PC-3 (cell line): ENCODE measurements at regions not wholly inside any gene's neighbourhood (a gene's known extent, or its start where the extent isn't known, plus 50 kb on each side); places are given as distances from the start of the nearest gene placed in this dataset.

Experiments
- ATAC-seq: fragments of 200-7000 bp; cut with Tn5 transposase; 2 replicates; pipeline ENCODE4 v1.9.1; 2020; ENCODE audit warnings: mild to moderate bottlenecking, moderate library complexity
- BruUV-seq: library from RNA; stranded (reverse); fragments of 400-500 nt; replicated peaks from 2 replicates; lab custom pipeline; 2021; lab: Mats Ljungman, UMichigan
- CTCF ChIA-PET: fragments of 300-600 bp; sonication (Branson Sonifier 250); formaldehyde crosslinking; loops from one replicate; lab custom pipeline; 2022; ENCODE audit warnings: antibody characterized with exemption; lab: Charles Lee
- POLR2A ChIA-PET: fragments of 300-600 bp; sonication (Branson Sonifier 250); formaldehyde crosslinking; loops from one replicate; lab custom pipeline; 2022; ENCODE audit warnings: antibody characterized with exemption; ENCODE audit not compliant: unreplicated experiment; lab: Charles Lee
- DNase-seq: peaks from one replicate; pipeline ENCODE4 v3.0.0-alpha.2; 2015
- H2AFZ ChIP-seq: fragments of 300-600 bp; sonication (generic); 2 replicates; pipeline ENCODE4 v1.6.0; 2016; ENCODE audit warnings: antibody characterized with exemption, low read length
- H3F3A ChIP-seq: fragments of 300-600 bp; sonication (generic); one replicate; pipeline ENCODE4 v1.6.0; 2017; ENCODE audit warnings: antibody characterized with exemption, low read length, control low read depth, mild to moderate bottlenecking; ENCODE audit not compliant: unreplicated experiment
- H3K27ac ChIP-seq: fragments of 300-600 bp; sonication (generic); 2 replicates; pipeline ENCODE4 v1.5.1; 2016; ENCODE audit warnings: mild to moderate bottlenecking, low read length
- H3K27me3 ChIP-seq: fragments of 300-600 bp; sonication (generic); 2 replicates; pipeline ENCODE4 v1.6.1; 2016; ENCODE audit warnings: low read length, mixed read lengths
- H3K36me3 ChIP-seq: fragments of 300-600 bp; sonication (generic); 2 replicates; pipeline ENCODE4 v1.6.1; 2016; ENCODE audit warnings: low read depth, mixed run types, low read length, mixed read lengths
- H3K4me1 ChIP-seq: fragments of 300-600 bp; sonication (generic); 2 replicates; pipeline ENCODE4 v1.5.1; 2016; ENCODE audit warnings: low read length; ENCODE audit not compliant: insufficient read depth
- H3K4me2 ChIP-seq: fragments of 300-600 bp; sonication (generic); 2 replicates; pipeline ENCODE4 v1.6.0; 2016; ENCODE audit warnings: low read length
- H3K4me3 ChIP-seq: fragments of 300-600 bp; sonication (generic); 2 replicates; pipeline ENCODE4 v1.5.1; 2016; ENCODE audit warnings: mild to moderate bottlenecking, low read length, mixed read lengths
- H3K79me2 ChIP-seq: fragments of 300-600 bp; sonication (generic); 2 replicates; pipeline ENCODE4 v1.6.1; 2017; ENCODE audit warnings: low read length, mixed read lengths
- H3K9ac ChIP-seq: fragments of 300-600 bp; sonication (generic); 2 replicates; pipeline ENCODE4 v1.6.0; 2016; ENCODE audit warnings: mild to moderate bottlenecking, low read length
- H3K9me2 ChIP-seq: fragments of 300-600 bp; sonication (generic); replicated peaks from 2 replicates; pipeline ENCODE4 v1.6.1; 2016; ENCODE audit warnings: mixed run types, low read length, mixed read lengths
- H3K9me3 ChIP-seq: fragments of 300-600 bp; sonication (generic); 2 replicates; pipeline ENCODE4 v1.6.1; 2016; ENCODE audit warnings: low read length, mixed read lengths
- H4K20me1 ChIP-seq: fragments of 300-600 bp; sonication (generic); 2 replicates; pipeline ENCODE4 v1.6.1; 2016; ENCODE audit warnings: low read length, mixed read lengths
- EZH2 ChIP-seq: fragments of 300-600 bp; sonication (generic); IDR thresholded peaks from one replicate; pipeline ENCODE4 v1.6.1; 2017; ENCODE audit warnings: antibody characterized with exemption, mild to moderate bottlenecking, low read length; ENCODE audit not compliant: unreplicated experiment
- EZH2phosphoT487 ChIP-seq: fragments of 300-600 bp; sonication (generic); IDR thresholded peaks from 2 replicates; pipeline ENCODE4 v1.6.1; 2018; ENCODE audit warnings: mild to moderate bottlenecking, antibody characterized with exemption, low read length, borderline replicate concordance
- intact Hi-C: fragments of 100-400 bp; cut with micrococcal nuclease; formaldehyde crosslinking; loops from 2 replicates; pipeline ENCODE4 v1.9.0; 2023
- TF ChIP-seq, protein P1 (sequence below): fragments of 300-600 bp; sonication (generic); conservative IDR thresholded peaks from 2 replicates; pipeline ENCODE4 v1.5.1; 2017; ENCODE audit warnings: antibody characterized with exemption, low read depth, mild to moderate bottlenecking, low read length

GRCh38 chr12:60262378-60262777, 666.5 kb downstream of the SLC16A7 start:
- no peak overlapping the region for H3K4me2 ChIP-seq
- H3K27me3 ChIP-seq: no peaks in the 10 kb centered on the region
- ATAC-seq: no peak
- no peak for TF ChIP-seq EZH2phosphoT487
- H3K79me2 ChIP-seq: no peaks in the 10 kb centered on the region
- no peak overlapping the region for H3K9ac ChIP-seq
- no TSS peak for BruUV-seq
- intact Hi-C loops: loop anchor here (10.0 kb wide), 1 partner anchor 72 kb away; no protein-coding TSS in a partner anchor
- DNase-seq: no peak
- peaks cover 47% of the 10 kb centered on the region for H3K4me1 ChIP-seq
- no peaks in the 10 kb centered on the region for H3F3A ChIP-seq
- no peaks in the 10 kb centered on the region for H4K20me1 ChIP-seq
- H3K4me3 ChIP-seq: no peak overlapping the region
- H3K9me3 ChIP-seq: no peaks in the 10 kb centered on the region
- no peak overlapping the region for H2AFZ ChIP-seq
- no peak overlapping the region for H3K27ac ChIP-seq
- POLR2A ChIA-PET: no interaction called here
- H3K9me2 ChIP-seq: no peaks in the 10 kb centered on the region
- CTCF ChIA-PET: no interaction called here
- H3K36me3 ChIP-seq: no peaks in the 10 kb centered on the region

DNA sequence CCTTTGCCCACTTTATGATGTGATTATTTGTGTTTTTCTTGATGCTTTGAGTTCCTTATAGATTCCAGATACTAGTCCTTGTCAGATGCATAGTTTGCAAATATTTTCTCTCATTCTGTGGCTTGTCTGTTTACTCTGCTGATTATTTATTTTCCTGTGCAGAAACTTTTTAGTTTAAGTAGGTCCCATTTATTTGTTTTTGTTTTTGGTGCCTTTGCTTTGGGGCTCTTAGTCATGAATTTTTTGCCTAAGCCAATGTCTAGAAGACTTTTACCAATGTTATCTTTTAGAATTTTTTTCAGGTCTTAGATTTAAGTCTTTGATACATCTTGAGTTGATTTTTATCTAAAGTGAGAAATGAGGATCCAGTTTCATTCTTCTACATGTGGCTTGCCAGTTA, 667.3 kb downstream of the SLC16A7 start:
- DNase-seq (peak; percentile 78), ATAC-seq (peak; percentile 8)
- Histone ChIP-seq H3K9me3 (no peaks in the 10 kb centered on the region), H3K4me3 (no peak overlapping the region), H3K4me2 (no peak overlapping the region), H3K79me2 (no peaks in the 10 kb centered on the region), H3K36me3 (no peaks in the 10 kb centered on the region), H3K9ac (no peak overlapping the region), H3K27ac (peak overlapping the region; percentile 31; the same call in 1 of the 2 replicates), H3K9me2 (no peaks in the 10 kb centered on the region), H3K4me1 (peaks cover 54% of the 10 kb centered on the region), H3F3A (peaks cover 4% of the 10 kb centered on the region), H4K20me1 (no peaks in the 10 kb centered on the region), H2AFZ (no peak overlapping the region), H3K27me3 (no peaks in the 10 kb centered on the region)
- TF ChIP-seq, protein P1, sequence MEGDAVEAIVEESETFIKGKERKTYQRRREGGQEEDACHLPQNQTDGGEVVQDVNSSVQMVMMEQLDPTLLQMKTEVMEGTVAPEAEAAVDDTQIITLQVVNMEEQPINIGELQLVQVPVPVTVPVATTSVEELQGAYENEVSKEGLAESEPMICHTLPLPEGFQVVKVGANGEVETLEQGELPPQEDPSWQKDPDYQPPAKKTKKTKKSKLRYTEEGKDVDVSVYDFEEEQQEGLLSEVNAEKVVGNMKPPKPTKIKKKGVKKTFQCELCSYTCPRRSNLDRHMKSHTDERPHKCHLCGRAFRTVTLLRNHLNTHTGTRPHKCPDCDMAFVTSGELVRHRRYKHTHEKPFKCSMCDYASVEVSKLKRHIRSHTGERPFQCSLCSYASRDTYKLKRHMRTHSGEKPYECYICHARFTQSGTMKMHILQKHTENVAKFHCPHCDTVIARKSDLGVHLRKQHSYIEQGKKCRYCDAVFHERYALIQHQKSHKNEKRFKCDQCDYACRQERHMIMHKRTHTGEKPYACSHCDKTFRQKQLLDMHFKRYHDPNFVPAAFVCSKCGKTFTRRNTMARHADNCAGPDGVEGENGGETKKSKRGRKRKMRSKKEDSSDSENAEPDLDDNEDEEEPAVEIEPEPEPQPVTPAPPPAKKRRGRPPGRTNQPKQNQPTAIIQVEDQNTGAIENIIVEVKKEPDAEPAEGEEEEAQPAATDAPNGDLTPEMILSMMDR: no peak
- TF ChIP-seq EZH2: no peak
- no peak for TF ChIP-seq EZH2phosphoT487
- intact Hi-C loops: loop anchor here (10.0 kb wide), 1 partner anchor 72 kb away; no protein-coding TSS in a partner anchor
- no TSS peak for BruUV-seq
- POLR2A ChIA-PET: no interaction called here
- CTCF ChIA-PET: no interaction called here

DNA sequence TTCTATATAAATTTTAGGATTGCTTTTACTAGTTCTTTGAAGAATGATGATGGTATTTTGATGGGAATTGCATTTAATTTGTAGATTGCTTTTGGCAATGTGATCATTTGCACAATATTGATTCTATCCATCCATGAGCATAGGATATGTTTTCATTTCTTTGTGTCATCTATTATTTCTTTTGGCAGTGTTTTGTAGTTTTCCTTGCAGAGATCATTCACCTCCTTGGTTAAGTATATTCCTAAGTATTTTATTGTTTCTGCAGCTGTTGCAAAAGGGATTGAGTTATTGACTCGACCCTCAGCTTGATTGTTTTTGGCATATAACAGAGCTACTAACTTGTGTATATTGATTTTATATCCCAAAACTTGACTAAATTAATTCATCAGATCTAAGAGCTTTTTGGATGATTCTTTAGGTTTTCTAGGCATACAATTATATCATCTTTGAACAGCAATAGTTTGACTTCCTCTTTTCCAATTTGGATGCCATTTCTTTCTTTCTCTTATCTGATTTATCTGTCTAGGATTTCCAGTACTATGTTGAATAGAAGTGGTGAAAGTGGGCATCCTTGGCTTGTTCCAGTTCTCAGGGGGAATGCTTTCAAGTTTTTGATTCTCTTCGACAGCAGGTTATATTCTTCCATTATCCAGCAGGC, 668.1 kb downstream of the SLC16A7 start:
- intact Hi-C loops: loop anchor here (10.0 kb wide), 1 partner anchor 71 kb away; no protein-coding TSS in a partner anchor
- Histone ChIP-seq H3K9me2 (no peaks in the 10 kb centered on the region), H3K9ac (no peak overlapping the region), H3K36me3 (no peaks in the 10 kb centered on the region), H3K4me2 (no peak overlapping the region), H3K9me3 (no peaks in the 10 kb centered on the region), H4K20me1 (no peaks in the 10 kb centered on the region), H3K4me3 (no peak overlapping the region), H3K4me1 (peaks cover 52% of the 10 kb centered on the region), H3K27ac (no peak overlapping the region), H3K27me3 (no peaks in the 10 kb centered on the region), H3K79me2 (no peaks in the 10 kb centered on the region), H2AFZ (no peak overlapping the region), H3F3A (peaks cover 4% of the 10 kb centered on the region)
- no TSS peak for BruUV-seq
- CTCF ChIA-PET: no interaction called here
- no peak for DNase-seq
- POLR2A ChIA-PET: no interaction called here
- TF ChIP-seq EZH2 (no peak), EZH2phosphoT487 (no peak)
- TF ChIP-seq, protein P1: no peak
- no peak for ATAC-seq
